ENCODE measurements at regions not wholly inside any gene's neighbourhood (a gene's known extent, or its start where the extent isn't known, plus 50 kb on each side); places are given as distances from the start of the nearest gene placed in this dataset.
A peak's percentile ranks its signal among the peaks of the same experiment; 100 is the strongest.

- H3K4me1 Mint-ChIP-seq: peaks cover 0 to 4% (median 3%) of the 10 kb centered on the region in 3 donors
- ATAC-seq (ENCODE audit: low read depth in 2 of 2): no peak
- no peak for DNase-seq
- H3K36me3 Mint-ChIP-seq: peaks cover 6 to 8% of the 10 kb centered on the region in 2 donors
- peaks cover 0 to 14% (median 2%) of the 10 kb centered on the region in 7 donors for H3K9me3 Mint-ChIP-seq
- H3K4me3 Mint-ChIP-seq: no peak overlapping the region
- H3K27me3 Mint-ChIP-seq: peaks cover 5 to 9% (median 5%) of the 10 kb centered on the region in 3 donors
- H3K27ac Mint-ChIP-seq: no peak overlapping the region
Observed at GRCh38 chr12:76138656-76139055, 54.2 kb upstream of the NAP1L1 start.

GRCh38 chr12:76137606-76138005 is 53.1 kb upstream of the NAP1L1 start:
- Mint-ChIP-seq H3K4me3 (no peak overlapping the region), H3K27ac (peak overlapping the region in 1 of 6 donors; percentile 54), H3K4me1 (no peaks in the 10 kb centered on the region), H3K36me3 (peaks cover 6 to 8% of the 10 kb centered on the region in 2 donors), H3K9me3 (peaks cover 0 to 14% (median 2%) of the 10 kb centered on the region in 7 donors), H3K27me3 (peaks cover 5 to 9% (median 5%) of the 10 kb centered on the region in 3 donors)
- DNase-seq (no peak), ATAC-seq (ENCODE audit: low read depth in 2 of 2) (no peak)

DNA sequence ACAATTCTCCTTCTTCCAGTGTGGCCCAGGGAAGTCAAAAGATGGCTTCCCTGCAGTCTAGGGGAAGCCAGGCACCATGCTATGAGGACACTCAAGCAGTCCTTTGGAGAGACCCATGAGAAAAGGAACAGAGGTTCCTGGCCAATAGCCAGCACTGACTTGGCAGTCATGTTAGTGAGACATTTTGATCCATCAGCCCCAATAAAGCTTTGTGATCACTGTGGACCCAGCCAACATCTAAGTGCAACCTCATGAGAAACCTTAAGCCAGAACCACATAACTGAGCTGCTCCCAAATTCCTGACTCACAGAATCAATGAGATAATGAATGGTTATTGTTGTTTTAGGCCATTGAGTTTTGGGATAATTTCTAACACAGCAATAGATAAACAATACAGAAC is 51.0 kb upstream of the NAP1L1 start:
- H3K27ac Mint-ChIP-seq: no peak overlapping the region
- DNase-seq: no peak
- H3K4me3 Mint-ChIP-seq: no peak overlapping the region
- peaks cover 0 to 14% (median 3%) of the 10 kb centered on the region in 7 donors for H3K9me3 Mint-ChIP-seq
- no peak for ATAC-seq (ENCODE audit: low read depth in 2 of 2)
- H3K27me3 Mint-ChIP-seq: peaks cover 5 to 19% (median 5%) of the 10 kb centered on the region in 3 donors
- no peaks in the 10 kb centered on the region for H3K4me1 Mint-ChIP-seq
- H3K36me3 Mint-ChIP-seq: peaks cover 6 to 8% of the 10 kb centered on the region in 2 donors
